H9 (cell line): ENCODE measurements at regions not wholly inside any gene's neighbourhood (a gene's known extent, or its start where the extent isn't known, plus 50 kb on each side); places are given as distances from the start of the nearest gene placed in this dataset.

ENCODE experiments used
- DNase-seq: peaks from one replicate; pipeline ENCODE4 v3.0.0-alpha.2; 2017
- H2AFZ ChIP-seq: one replicate; pipeline ENCODE4 v1.6.1; 2013; ENCODE audit warnings: mild to moderate bottlenecking, low read length, control low read depth, moderate library complexity
- H2AK5ac ChIP-seq: 2 replicates; pipeline ENCODE4 v1.6.1; 2013; ENCODE audit warnings: low read length, control low read depth, mixed read lengths; ENCODE audit not compliant: insufficient read length
- H2BK120ac ChIP-seq: one replicate; pipeline ENCODE4 v1.6.1; 2013; ENCODE audit warnings: low read depth, mild to moderate bottlenecking, low read length, control low read depth, inconsistent platforms; ENCODE audit not compliant: poor library complexity, severe bottlenecking
- H2BK12ac ChIP-seq: 2 replicates; pipeline ENCODE4 v1.6.1; 2013; ENCODE audit warnings: low read length, control low read depth, mixed read lengths, low read depth; ENCODE audit not compliant: insufficient read length
- H2BK15ac ChIP-seq: 2 replicates; pipeline ENCODE4 v1.6.1; 2013; ENCODE audit warnings: low read depth, low read length, control low read depth
- H2BK20ac ChIP-seq: one replicate; pipeline ENCODE4 v1.6.1; 2013; ENCODE audit warnings: low read depth, mild to moderate bottlenecking, low read length, control low read depth, inconsistent platforms; ENCODE audit not compliant: poor library complexity, severe bottlenecking
- H2BK5ac ChIP-seq: 2 replicates; pipeline ENCODE4 v1.6.1; 2013; ENCODE audit warnings: low read length, control low read depth, mixed read lengths; ENCODE audit not compliant: insufficient read length
- H3K14ac ChIP-seq: 2 replicates; pipeline ENCODE4 v1.6.1; 2013; ENCODE audit warnings: low read length, control low read depth; ENCODE audit not compliant: insufficient read depth
- H3K18ac ChIP-seq: 2 replicates; pipeline ENCODE4 v1.6.1; 2013; ENCODE audit warnings: low read depth, mild to moderate bottlenecking, mixed read lengths, low read length, control low read depth; ENCODE audit not compliant: insufficient read length
- H3K23ac ChIP-seq: 2 replicates; pipeline ENCODE4 v1.6.1; 2013; ENCODE audit warnings: low read length, control low read depth, mixed read lengths, low read depth; ENCODE audit not compliant: insufficient read length
- H3K23me2 ChIP-seq: 2 replicates; pipeline ENCODE4 v1.6.1; 2013; ENCODE audit warnings: low read depth, mild to moderate bottlenecking, mixed read lengths, low read length, control low read depth; ENCODE audit not compliant: insufficient read length, poor library complexity, severe bottlenecking
- H3K27ac ChIP-seq: 2 replicates; pipeline ENCODE4 v1.5.1; 2013; ENCODE audit warnings: low read length, control low read depth, mixed read lengths, low read depth; ENCODE audit not compliant: insufficient read length
- H3K27me3 ChIP-seq: 2 replicates; pipeline ENCODE4 v1.6.1; 2013; ENCODE audit warnings: low read length, control low read depth, inconsistent platforms; ENCODE audit not compliant: insufficient read depth
- H3K4ac ChIP-seq: 2 replicates; pipeline ENCODE4 v1.6.1; 2013; ENCODE audit warnings: low read depth, mild to moderate bottlenecking, control low read depth, inconsistent platforms, low read length, moderate library complexity
- H3K4me1 ChIP-seq: 2 replicates; pipeline ENCODE4 v1.6.1; 2013; ENCODE audit warnings: low read length, control low read depth, inconsistent platforms; ENCODE audit not compliant: insufficient read depth
- H3K4me2 ChIP-seq: 2 replicates; pipeline ENCODE4 v1.6.1; 2013; ENCODE audit warnings: low read length, control low read depth, mixed read lengths; ENCODE audit not compliant: insufficient read length, insufficient read depth
- H3K56ac ChIP-seq: 2 replicates; pipeline ENCODE4 v1.6.1; 2013; ENCODE audit warnings: low read depth, mild to moderate bottlenecking, mixed read lengths, low read length, control low read depth; ENCODE audit not compliant: insufficient read length
- H3K79me1 ChIP-seq: 2 replicates; pipeline ENCODE4 v1.6.1; 2013; ENCODE audit warnings: low read depth, mild to moderate bottlenecking, moderate library complexity, low read length, control low read depth, inconsistent platforms; ENCODE audit not compliant: insufficient read depth, poor library complexity, severe bottlenecking
- H3K79me2 ChIP-seq: 2 replicates; pipeline ENCODE4 v1.6.1; 2013; ENCODE audit warnings: low read length, control low read depth, inconsistent platforms; ENCODE audit not compliant: insufficient read depth
- H3K9ac ChIP-seq: 2 replicates; pipeline ENCODE4 v1.6.1; 2013; ENCODE audit warnings: low read length, control low read depth, mixed read lengths; ENCODE audit not compliant: insufficient read length; ENCODE audit errors: extremely low read depth
- H3K9me3 ChIP-seq: one replicate; pipeline ENCODE4 v1.6.1; 2013; ENCODE audit warnings: low read depth, low read length, inconsistent platforms; ENCODE audit not compliant: control insufficient read depth
- H3T11ph ChIP-seq: one replicate; pipeline ENCODE4 v1.6.1; 2013; ENCODE audit warnings: mild to moderate bottlenecking, low read length, control low read depth, inconsistent platforms
- H4K20me1 ChIP-seq: one replicate; pipeline ENCODE4 v1.6.1; 2013; ENCODE audit not compliant: control insufficient read depth, insufficient read length, insufficient read depth
- H4K5ac ChIP-seq: 2 replicates; pipeline ENCODE4 v1.6.1; 2013; ENCODE audit warnings: low read depth, mild to moderate bottlenecking, mixed read lengths, low read length, control low read depth; ENCODE audit not compliant: insufficient read length
- H4K8ac ChIP-seq: replicated peaks from 2 replicates; pipeline ENCODE4 v1.6.1; 2013; ENCODE audit warnings: low read length, control low read depth, mixed read lengths, low read depth; ENCODE audit not compliant: insufficient read length
- H4K91ac ChIP-seq: 2 replicates; pipeline ENCODE4 v1.6.1; 2013; ENCODE audit warnings: low read depth, mild to moderate bottlenecking, moderate library complexity, mixed read lengths, low read length, control low read depth; ENCODE audit not compliant: insufficient read length
- H3K27ac Mint-ChIP-seq, 3 experiments: 2 replicates in 2 of 3; 3 replicates in 1 of 3; pipeline ENCODE4 v1.8.0; 2020 to 2021; ENCODE audit warnings: mixed read lengths in 3 of 3, mild to moderate bottlenecking in 1 of 3, moderate library complexity in 1 of 3
- H3K27me3 Mint-ChIP-seq: 2 replicates; pipeline ENCODE4 v1.8.0; 2021; ENCODE audit warnings: low read depth, mild to moderate bottlenecking, moderate library complexity, mixed read lengths
- H3K36me3 Mint-ChIP-seq, 3 experiments: 2 replicates in 2 of 3; 3 replicates in 1 of 3; pipeline ENCODE4 v1.8.0; 2020 to 2021; ENCODE audit warnings: low read depth in 3 of 3, mixed read lengths in 3 of 3; ENCODE audit not compliant: insufficient read depth in 1 of 3
- H3K4me1 Mint-ChIP-seq, 2 experiments: 2 replicates each; pipeline ENCODE4 v1.8.0; 2020; ENCODE audit warnings: mixed read lengths in 2 of 2
- H3K4me3 Mint-ChIP-seq, 2 experiments: 2 replicates in 1 of 2; 3 replicates in 1 of 2; pipeline ENCODE4 v1.8.0; 2020 to 2021; ENCODE audit warnings: mild to moderate bottlenecking in 2 of 2, mixed read lengths in 2 of 2, moderate library complexity in 1 of 2
- H3K9me3 Mint-ChIP-seq, 2 experiments: 2 replicates in 1 of 2; 3 replicates in 1 of 2; pipeline ENCODE4 v1.8.0; 2020; ENCODE audit warnings: mild to moderate bottlenecking in 2 of 2, mixed read lengths in 2 of 2, moderate library complexity in 1 of 2
- WGBS: extraction: QIAGEN DNeasy Blood & Tissue Kit; methylation state at CpG from one replicate; pipeline ENCODE4 v1.1.7; 2013; ENCODE audit warnings: missing lambda C conversion rate, low lambda C conversion rate, mixed read lengths; ENCODE audit not compliant: insufficient read length; ENCODE audit errors: extremely low coverage; 5-methylcytosine and 5-hydroxymethylcytosine counted together
- TF ChIP-seq, protein P1 (sequence below): fragments of 200-600 bp; sonication (generic); conservative IDR thresholded peaks from 3 replicates; pipeline ENCODE4 v1.8.0; 2021; ENCODE audit warnings: antibody characterized with exemption, mild to moderate bottlenecking

DNA sequence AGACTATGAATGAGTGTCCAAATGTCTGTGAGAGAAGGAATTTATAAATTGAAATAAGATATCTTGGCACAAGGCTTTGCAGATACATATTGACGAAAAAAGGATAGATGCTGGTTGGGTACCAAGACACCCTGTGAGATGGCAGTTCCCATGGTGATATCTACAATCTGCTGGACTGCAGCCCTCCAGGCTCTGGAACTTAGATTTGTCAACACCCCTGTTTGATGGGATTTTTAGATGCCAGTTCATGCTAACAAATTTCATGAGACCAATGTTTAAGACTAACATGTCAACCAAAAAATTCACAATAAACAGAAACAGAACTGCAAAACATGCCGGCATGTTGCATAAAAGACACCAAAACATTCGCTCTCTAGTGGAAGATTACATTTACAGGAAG, 400.3 kb upstream of the CNTNAP5 start:
- TF ChIP-seq, protein P1, sequence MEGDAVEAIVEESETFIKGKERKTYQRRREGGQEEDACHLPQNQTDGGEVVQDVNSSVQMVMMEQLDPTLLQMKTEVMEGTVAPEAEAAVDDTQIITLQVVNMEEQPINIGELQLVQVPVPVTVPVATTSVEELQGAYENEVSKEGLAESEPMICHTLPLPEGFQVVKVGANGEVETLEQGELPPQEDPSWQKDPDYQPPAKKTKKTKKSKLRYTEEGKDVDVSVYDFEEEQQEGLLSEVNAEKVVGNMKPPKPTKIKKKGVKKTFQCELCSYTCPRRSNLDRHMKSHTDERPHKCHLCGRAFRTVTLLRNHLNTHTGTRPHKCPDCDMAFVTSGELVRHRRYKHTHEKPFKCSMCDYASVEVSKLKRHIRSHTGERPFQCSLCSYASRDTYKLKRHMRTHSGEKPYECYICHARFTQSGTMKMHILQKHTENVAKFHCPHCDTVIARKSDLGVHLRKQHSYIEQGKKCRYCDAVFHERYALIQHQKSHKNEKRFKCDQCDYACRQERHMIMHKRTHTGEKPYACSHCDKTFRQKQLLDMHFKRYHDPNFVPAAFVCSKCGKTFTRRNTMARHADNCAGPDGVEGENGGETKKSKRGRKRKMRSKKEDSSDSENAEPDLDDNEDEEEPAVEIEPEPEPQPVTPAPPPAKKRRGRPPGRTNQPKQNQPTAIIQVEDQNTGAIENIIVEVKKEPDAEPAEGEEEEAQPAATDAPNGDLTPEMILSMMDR, result no peak
- Histone ChIP-seq H3K4me2 (no peak overlapping the region), H2BK12ac (no peak overlapping the region), H3K56ac (no peak overlapping the region), H3K23me2 (no peaks in the 10 kb centered on the region), H3K79me2 (no peaks in the 10 kb centered on the region), H3K23ac (no peak overlapping the region), H4K8ac (no peak overlapping the region), H3K27me3 (no peaks in the 10 kb centered on the region), H4K20me1 (no peaks in the 10 kb centered on the region), H3K4ac (no peak overlapping the region), H2AK5ac (no peak overlapping the region), H3K14ac (no peak overlapping the region), H4K5ac (no peak overlapping the region), H2AFZ (no peak overlapping the region), H2BK15ac (no peak overlapping the region), H2BK5ac (no peak overlapping the region), H3K9ac (no peak overlapping the region), H2BK20ac (no peak overlapping the region), H3K18ac (no peak overlapping the region), H3K27ac (no peak overlapping the region), H4K91ac (no peak overlapping the region), H2BK120ac (no peak overlapping the region), H3K79me1 (no peaks in the 10 kb centered on the region), H3T11ph (no peak overlapping the region), H3K9me3 (no peaks in the 10 kb centered on the region), H3K4me1 (no peaks in the 10 kb centered on the region)
- DNase-seq, result no peak
- WGBS, result no CpG with 5 or more reads among the region's 3 CpGs
- Mint-ChIP-seq H3K27ac (no peak overlapping the region), H3K27me3 (no peaks in the 10 kb centered on the region), H3K4me3 (no peak overlapping the region), H3K4me1 (peaks cover 0 to 5% of the 10 kb centered on the region in 2 experiments; a peak in 2 of 4 replicates), H3K36me3 (peaks cover 0 to 9% (median 3%) of the 10 kb centered on the region in 3 experiments; a peak in 3 of 7 replicates), H3K9me3 (peaks cover 4 to 8% of the 10 kb centered on the region in 2 experiments; a peak in 4 of 5 replicates)
